SK-N-SH (cell line): ENCODE measurements at regions not wholly inside any gene's neighbourhood (a gene's known extent, or its start where the extent isn't known, plus 50 kb on each side); places are given as distances from the start of the nearest gene placed in this dataset.

ENCODE experiments used
- CTCF ChIA-PET: fragments of 300-600, 350-600 bp; formaldehyde crosslinking; extraction: SDS; loops from one replicate; lab custom pipeline; 2021; lab: Yijun Ruan, JAX
- POLR2A ChIA-PET: fragments of 350-600 bp; sonication (Branson Sonifier 250); formaldehyde crosslinking; extraction: SDS; loops from one replicate; lab custom pipeline; 2020; ENCODE audit warnings: antibody characterized with exemption, inconsistent platforms; lab: Yijun Ruan, JAX
- DNase-seq: peaks from one replicate; pipeline ENCODE4 v3.0.0; 2012
- H2AFZ ChIP-seq: fragments of 200-600 bp; sonication (generic); 2 replicates; pipeline ENCODE4 v1.8.1; 2016; ENCODE audit warnings: antibody characterized with exemption, mild to moderate bottlenecking, low read depth
- H3F3A ChIP-seq: fragments of 200-600 bp; sonication (generic); replicated peaks from 2 replicates; pipeline ENCODE3; 2016; ENCODE audit warnings: antibody characterized with exemption, mild to moderate bottlenecking; ENCODE audit not compliant: insufficient read depth
- H3K27ac ChIP-seq, 2 experiments: fragments of 200-500 bp in 1 of 2; fragments of 200-600 bp in 1 of 2; sonication (Bioruptor generic) in 1 of 2; sonication (generic), shearing (Covaris generic) in 1 of 2; 2 replicates each; pipeline versions ENCODE4 v1.5.1 to v1.6.1; 2014 to 2016; ENCODE audit warnings: low read depth in 2 of 2, inconsistent platforms in 1 of 2, low read length in 1 of 2, mild to moderate bottlenecking in 1 of 2, mixed read lengths in 1 of 2
- H3K27me3 ChIP-seq: fragments of 200-600 bp; sonication (generic), shearing (Covaris generic); 2 replicates; pipeline ENCODE4 v1.6.1; 2016; ENCODE audit warnings: mixed run types; ENCODE audit not compliant: insufficient read depth
- H3K36me3 ChIP-seq, 2 experiments: fragments of 200-500 bp in 1 of 2; fragments of 200-600 bp in 1 of 2; sonication (Bioruptor generic) in 1 of 2; sonication (generic) in 1 of 2; replicated peaks in 1 of 2; 2 replicates each; pipeline versions ENCODE3 to v1.5.1; 2014 to 2016; ENCODE audit warnings: low read length in 1 of 2, mild to moderate bottlenecking in 1 of 2; ENCODE audit not compliant: insufficient read depth in 2 of 2, control insufficient read depth in 1 of 2
- H3K4me1 ChIP-seq, 2 experiments: fragments of 200-500 bp in 1 of 2; fragments of 200-600 bp in 1 of 2; sonication (Bioruptor generic) in 1 of 2; sonication (generic), shearing (Covaris generic) in 1 of 2; 2 replicates each; pipeline versions ENCODE4 v1.5.1 to v1.6.1; 2014 to 2016; ENCODE audit warnings: low read depth in 1 of 2, low read length in 1 of 2, mixed run types in 1 of 2; ENCODE audit not compliant: insufficient read depth in 2 of 2, control insufficient read depth in 1 of 2
- H3K4me2 ChIP-seq: fragments of 200-600 bp; sonication (generic), shearing (Covaris generic); 2 replicates; pipeline ENCODE4 v1.6.1; 2017; ENCODE audit warnings: mixed run types
- H3K4me3 ChIP-seq, 2 experiments: fragments of 200-500 bp in 1 of 2; fragments of 200-600 bp in 1 of 2; sonication (Bioruptor generic) in 1 of 2; sonication (generic), shearing (Covaris generic) in 1 of 2; 2 replicates each; pipeline versions ENCODE4 v1.5.1 to v1.8.1; 2014 to 2016; ENCODE audit warnings: low read depth in 2 of 2, inconsistent platforms in 1 of 2, low read length in 1 of 2, mild to moderate bottlenecking in 1 of 2, mixed read lengths in 1 of 2, moderate library complexity in 1 of 2
- H3K79me2 ChIP-seq: fragments of 200-600 bp; sonication (generic); 2 replicates; pipeline ENCODE4 v1.8.1; 2017; ENCODE audit warnings: mild to moderate bottlenecking; ENCODE audit not compliant: insufficient read depth
- H3K9ac ChIP-seq: fragments of 200-600 bp; sonication (generic); 2 replicates; pipeline ENCODE4 v1.6.1; 2017; ENCODE audit warnings: mixed run types
- H3K9me2 ChIP-seq: fragments of 200-600 bp; sonication (generic); 2 replicates; pipeline ENCODE4 v1.6.1; 2017; ENCODE audit warnings: mixed run types
- H3K9me3 ChIP-seq: fragments of 200-600 bp; sonication (generic); 2 replicates; pipeline ENCODE4 v1.6.1; 2017; ENCODE audit warnings: mixed run types, mild to moderate bottlenecking, moderate library complexity
- H4K20me1 ChIP-seq: fragments of 200-600 bp; sonication (generic); 2 replicates; pipeline ENCODE4 v1.6.1; 2017; ENCODE audit warnings: mild to moderate bottlenecking, mixed run types; ENCODE audit not compliant: insufficient read depth
- EZH2phosphoT487 ChIP-seq: fragments of 200-600 bp; sonication (generic); IDR thresholded peaks from 2 replicates; pipeline ENCODE4 v1.6.1; 2017; ENCODE audit warnings: low read depth, mixed run types, mild to moderate bottlenecking, antibody characterized with exemption, moderate library complexity, borderline replicate concordance
- FOXJ3 ChIP-seq: sonication (generic); formaldehyde crosslinking; IDR thresholded peaks from 2 replicates; pipeline ENCODE4 v1.5.1; 2020; ENCODE audit warnings: mild to moderate bottlenecking, missing genetic modification reagents
- MEF2A ChIP-seq: IDR thresholded peaks from 2 replicates; pipeline ENCODE4 v1.4.0; 2012; ENCODE audit warnings: low read depth, borderline replicate concordance
- NRF1 ChIP-seq: IDR thresholded peaks from 2 replicates; pipeline ENCODE4 v1.6.1; 2012; ENCODE audit warnings: low read depth, mild to moderate bottlenecking, low read length
- SIN3A ChIP-seq: IDR thresholded peaks from 2 replicates; pipeline ENCODE4 v1.6.1; 2012; ENCODE audit warnings: low read depth, mild to moderate bottlenecking, low read length, moderate library complexity, borderline replicate concordance
- TCF12 ChIP-seq: IDR thresholded peaks from 2 replicates; pipeline ENCODE4 v1.4.0; 2012
- TEAD4 ChIP-seq: IDR thresholded peaks from 2 replicates; pipeline ENCODE4 v1.4.0; 2012; ENCODE audit warnings: mild to moderate bottlenecking, borderline replicate concordance; ENCODE audit not compliant: insufficient read depth
- WGBS: methylation state at CpG from one replicate; pipeline ENCODE4 v1.1.6; 2017; ENCODE audit warnings: low lambda C conversion rate; 5-methylcytosine and 5-hydroxymethylcytosine counted together
- TF ChIP-seq, protein P1 (sequence below): fragments of 150-350 bp; IDR thresholded peaks from 2 replicates; pipeline ENCODE4 v1.6.1; 2016; ENCODE audit warnings: mild to moderate bottlenecking, low read depth, low read length
- TF ChIP-seq, protein P2 (sequence below): IDR thresholded peaks from 2 replicates; pipeline ENCODE4 v1.4.0; 2012; ENCODE audit warnings: low read depth, borderline replicate concordance
- TF ChIP-seq, protein P3 (sequence below): fragments of 150-350 bp; IDR thresholded peaks from 2 replicates; pipeline ENCODE4 v1.6.1; 2017; ENCODE audit warnings: antibody characterized with exemption, low read length, low read depth, borderline replicate concordance
- TF ChIP-seq, protein P4 (sequence below): IDR thresholded peaks from 2 replicates; pipeline ENCODE4 v1.6.1; 2012; ENCODE audit warnings: mild to moderate bottlenecking, low read depth, low read length, moderate library complexity

DNA sequence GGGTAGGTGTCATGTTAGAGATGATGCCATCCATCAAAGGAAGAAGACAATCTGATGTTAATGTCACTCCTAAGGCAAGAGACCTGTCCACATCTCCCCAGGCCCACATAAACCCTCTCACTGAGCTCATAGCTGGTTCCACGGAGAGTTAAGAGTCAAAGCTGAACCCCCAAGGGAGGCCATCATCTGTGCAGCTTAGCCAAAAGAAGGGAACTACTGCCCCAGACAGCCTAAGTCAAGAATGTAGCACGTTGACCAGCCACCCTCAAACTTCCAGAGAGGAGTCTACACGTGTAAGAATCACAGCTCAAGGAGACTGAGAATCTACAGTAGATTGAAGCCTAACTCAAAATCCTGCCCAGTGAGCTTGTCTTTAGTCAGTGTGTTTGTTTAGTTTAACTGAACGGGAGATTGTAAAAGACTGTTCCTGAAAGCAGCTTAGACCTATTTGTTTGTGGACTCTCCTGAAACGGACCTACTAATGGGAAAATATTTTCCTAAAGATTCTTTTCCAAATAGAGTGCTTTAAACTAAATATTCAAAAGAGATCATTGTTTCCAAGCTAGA is 192.7 kb upstream of the NFE2L3 start (continued):
- TF ChIP-seq EZH2phosphoT487, result no peak

DNA sequence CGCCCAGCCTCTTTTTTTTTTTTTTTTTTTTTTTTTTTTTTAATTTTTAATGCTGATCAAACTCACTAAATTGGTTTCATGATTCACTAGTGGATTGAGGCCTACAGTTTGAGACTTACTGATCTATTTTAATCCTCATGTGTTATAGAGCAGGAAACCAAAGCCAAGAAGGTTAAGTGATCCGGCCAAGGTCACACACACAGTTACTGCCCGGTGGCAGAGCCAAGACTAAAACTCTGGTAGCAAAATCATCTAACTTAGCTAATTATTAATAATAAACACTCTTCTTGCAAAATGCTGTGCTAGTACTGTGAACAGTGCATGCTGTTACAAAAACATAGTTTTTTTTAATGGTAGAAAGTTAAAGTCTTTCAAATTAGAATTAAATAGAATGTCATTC is 188.3 kb upstream of the NFE2L3 start:
- POLR2A ChIA-PET, result no interaction called here
- DNase-seq, result no peak
- Histone ChIP-seq H3K79me2 (no peaks in the 10 kb centered on the region), H3K9ac (no peak overlapping the region), H3K9me3 (no peaks in the 10 kb centered on the region), H3K4me2 (no peak overlapping the region), H3K9me2 (0 out of 2 replicates have a peak, but pooled peaks cover 6% of the 10 kb centered on the region), H3K4me3 (no peak overlapping the region), H4K20me1 (no peaks in the 10 kb centered on the region), H3F3A (no peaks in the 10 kb centered on the region), H2AFZ (no peak overlapping the region), H3K27me3 (peaks cover 6% of the 10 kb centered on the region), H3K27ac (no peak overlapping the region), H3K36me3 (no peaks in the 10 kb centered on the region), H3K4me1 (no peaks in the 10 kb centered on the region)
- TF ChIP-seq FOXJ3 (CRISPR knock-in tag), result no peak
- CTCF ChIA-PET, result interaction anchor here (1.3 kb wide), 1 partner anchor 22 kb away, joined by 3 read pairs; no protein-coding TSS in a partner anchor
- 67% methylated on average over 3 of the region's 3 CpGs for WGBS

DNA sequence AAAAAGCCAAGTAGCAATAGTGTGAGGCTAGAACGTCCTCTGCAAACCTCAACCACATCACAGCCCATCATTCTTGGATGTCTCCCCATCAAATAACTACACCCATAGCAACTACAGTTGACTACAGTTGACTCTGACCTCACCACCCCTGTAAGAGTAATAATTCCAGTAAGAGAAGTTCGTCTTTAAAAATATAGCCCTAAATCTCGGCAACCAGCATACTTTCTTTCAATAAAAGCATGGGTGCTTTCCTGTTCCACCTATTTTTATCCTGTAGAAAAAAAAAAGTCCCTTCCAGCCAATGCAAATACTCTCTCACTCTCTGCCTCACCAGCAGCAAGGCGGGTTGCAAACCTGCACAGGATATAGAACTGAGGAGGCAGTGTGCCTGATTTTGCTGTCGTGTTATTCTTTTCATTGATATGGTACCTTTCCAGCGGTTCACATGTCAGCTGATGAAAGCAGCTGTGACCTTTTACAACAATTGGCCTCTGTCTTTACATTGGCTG is 187.5 kb upstream of the NFE2L3 start:
- Histone ChIP-seq H3K4me3 (no peak overlapping the region), H3K9ac (no peak overlapping the region), H2AFZ (no peak overlapping the region)
- POLR2A ChIA-PET, result no interaction called here
- TF ChIP-seq TCF12, result no peak
- no peak for TF ChIP-seq MEF2A
- TF ChIP-seq, protein P1, sequence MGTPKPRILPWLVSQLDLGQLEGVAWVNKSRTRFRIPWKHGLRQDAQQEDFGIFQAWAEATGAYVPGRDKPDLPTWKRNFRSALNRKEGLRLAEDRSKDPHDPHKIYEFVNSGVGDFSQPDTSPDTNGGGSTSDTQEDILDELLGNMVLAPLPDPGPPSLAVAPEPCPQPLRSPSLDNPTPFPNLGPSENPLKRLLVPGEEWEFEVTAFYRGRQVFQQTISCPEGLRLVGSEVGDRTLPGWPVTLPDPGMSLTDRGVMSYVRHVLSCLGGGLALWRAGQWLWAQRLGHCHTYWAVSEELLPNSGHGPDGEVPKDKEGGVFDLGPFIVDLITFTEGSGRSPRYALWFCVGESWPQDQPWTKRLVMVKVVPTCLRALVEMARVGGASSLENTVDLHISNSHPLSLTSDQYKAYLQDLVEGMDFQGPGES, result no peak
- TF ChIP-seq TEAD4, result no peak
- TF ChIP-seq SIN3A, result no peak
- TF ChIP-seq, protein P2, sequence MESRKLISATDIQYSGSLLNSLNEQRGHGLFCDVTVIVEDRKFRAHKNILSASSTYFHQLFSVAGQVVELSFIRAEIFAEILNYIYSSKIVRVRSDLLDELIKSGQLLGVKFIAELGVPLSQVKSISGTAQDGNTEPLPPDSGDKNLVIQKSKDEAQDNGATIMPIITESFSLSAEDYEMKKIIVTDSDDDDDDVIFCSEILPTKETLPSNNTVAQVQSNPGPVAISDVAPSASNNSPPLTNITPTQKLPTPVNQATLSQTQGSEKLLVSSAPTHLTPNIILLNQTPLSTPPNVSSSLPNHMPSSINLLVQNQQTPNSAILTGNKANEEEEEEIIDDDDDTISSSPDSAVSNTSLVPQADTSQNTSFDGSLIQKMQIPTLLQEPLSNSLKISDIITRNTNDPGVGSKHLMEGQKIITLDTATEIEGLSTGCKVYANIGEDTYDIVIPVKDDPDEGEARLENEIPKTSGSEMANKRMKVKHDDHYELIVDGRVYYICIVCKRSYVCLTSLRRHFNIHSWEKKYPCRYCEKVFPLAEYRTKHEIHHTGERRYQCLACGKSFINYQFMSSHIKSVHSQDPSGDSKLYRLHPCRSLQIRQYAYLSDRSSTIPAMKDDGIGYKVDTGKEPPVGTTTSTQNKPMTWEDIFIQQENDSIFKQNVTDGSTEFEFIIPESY, result no peak
- no peak for TF ChIP-seq NRF1
- TF ChIP-seq, protein P3, sequence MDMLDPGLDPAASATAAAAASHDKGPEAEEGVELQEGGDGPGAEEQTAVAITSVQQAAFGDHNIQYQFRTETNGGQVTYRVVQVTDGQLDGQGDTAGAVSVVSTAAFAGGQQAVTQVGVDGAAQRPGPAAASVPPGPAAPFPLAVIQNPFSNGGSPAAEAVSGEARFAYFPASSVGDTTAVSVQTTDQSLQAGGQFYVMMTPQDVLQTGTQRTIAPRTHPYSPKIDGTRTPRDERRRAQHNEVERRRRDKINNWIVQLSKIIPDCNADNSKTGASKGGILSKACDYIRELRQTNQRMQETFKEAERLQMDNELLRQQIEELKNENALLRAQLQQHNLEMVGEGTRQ, result no peak
- TF ChIP-seq, protein P4, sequence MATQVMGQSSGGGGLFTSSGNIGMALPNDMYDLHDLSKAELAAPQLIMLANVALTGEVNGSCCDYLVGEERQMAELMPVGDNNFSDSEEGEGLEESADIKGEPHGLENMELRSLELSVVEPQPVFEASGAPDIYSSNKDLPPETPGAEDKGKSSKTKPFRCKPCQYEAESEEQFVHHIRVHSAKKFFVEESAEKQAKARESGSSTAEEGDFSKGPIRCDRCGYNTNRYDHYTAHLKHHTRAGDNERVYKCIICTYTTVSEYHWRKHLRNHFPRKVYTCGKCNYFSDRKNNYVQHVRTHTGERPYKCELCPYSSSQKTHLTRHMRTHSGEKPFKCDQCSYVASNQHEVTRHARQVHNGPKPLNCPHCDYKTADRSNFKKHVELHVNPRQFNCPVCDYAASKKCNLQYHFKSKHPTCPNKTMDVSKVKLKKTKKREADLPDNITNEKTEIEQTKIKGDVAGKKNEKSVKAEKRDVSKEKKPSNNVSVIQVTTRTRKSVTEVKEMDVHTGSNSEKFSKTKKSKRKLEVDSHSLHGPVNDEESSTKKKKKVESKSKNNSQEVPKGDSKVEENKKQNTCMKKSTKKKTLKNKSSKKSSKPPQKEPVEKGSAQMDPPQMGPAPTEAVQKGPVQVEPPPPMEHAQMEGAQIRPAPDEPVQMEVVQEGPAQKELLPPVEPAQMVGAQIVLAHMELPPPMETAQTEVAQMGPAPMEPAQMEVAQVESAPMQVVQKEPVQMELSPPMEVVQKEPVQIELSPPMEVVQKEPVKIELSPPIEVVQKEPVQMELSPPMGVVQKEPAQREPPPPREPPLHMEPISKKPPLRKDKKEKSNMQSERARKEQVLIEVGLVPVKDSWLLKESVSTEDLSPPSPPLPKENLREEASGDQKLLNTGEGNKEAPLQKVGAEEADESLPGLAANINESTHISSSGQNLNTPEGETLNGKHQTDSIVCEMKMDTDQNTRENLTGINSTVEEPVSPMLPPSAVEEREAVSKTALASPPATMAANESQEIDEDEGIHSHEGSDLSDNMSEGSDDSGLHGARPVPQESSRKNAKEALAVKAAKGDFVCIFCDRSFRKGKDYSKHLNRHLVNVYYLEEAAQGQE, result no peak
- TF ChIP-seq, all 33 proteins: peak for 0
- 16% methylated on average over 6 of the region's 6 CpGs for WGBS
- H3K4me1 ChIP-seq, result no peaks in the 10 kb centered on the region
- 0 out of 2 replicates have a peak, but pooled peaks cover 6% of the 10 kb centered on the region for H3K9me2 ChIP-seq
- H3F3A ChIP-seq, result no peaks in the 10 kb centered on the region
- H3K9me3 ChIP-seq, result no peaks in the 10 kb centered on the region
- no peaks in the 10 kb centered on the region for H4K20me1 ChIP-seq
- CTCF ChIA-PET, result interaction anchor here (1.1 kb wide), 1 partner anchor 17 kb away, joined by 4 read pairs; no protein-coding TSS in a partner anchor
- peaks cover 6% of the 10 kb centered on the region for H3K27me3 ChIP-seq
- no peak for DNase-seq
- no peak overlapping the region for H3K4me2 ChIP-seq
- no peak overlapping the region for H3K27ac ChIP-seq
- no peaks in the 10 kb centered on the region for H3K36me3 ChIP-seq
- H3K79me2 ChIP-seq, result no peaks in the 10 kb centered on the region
